ENCODE measurements at regions not wholly inside any gene's neighbourhood (a gene's known extent, or its start where the extent isn't known, plus 50 kb on each side); places are given as distances from the start of the nearest gene placed in this dataset.

DNA sequence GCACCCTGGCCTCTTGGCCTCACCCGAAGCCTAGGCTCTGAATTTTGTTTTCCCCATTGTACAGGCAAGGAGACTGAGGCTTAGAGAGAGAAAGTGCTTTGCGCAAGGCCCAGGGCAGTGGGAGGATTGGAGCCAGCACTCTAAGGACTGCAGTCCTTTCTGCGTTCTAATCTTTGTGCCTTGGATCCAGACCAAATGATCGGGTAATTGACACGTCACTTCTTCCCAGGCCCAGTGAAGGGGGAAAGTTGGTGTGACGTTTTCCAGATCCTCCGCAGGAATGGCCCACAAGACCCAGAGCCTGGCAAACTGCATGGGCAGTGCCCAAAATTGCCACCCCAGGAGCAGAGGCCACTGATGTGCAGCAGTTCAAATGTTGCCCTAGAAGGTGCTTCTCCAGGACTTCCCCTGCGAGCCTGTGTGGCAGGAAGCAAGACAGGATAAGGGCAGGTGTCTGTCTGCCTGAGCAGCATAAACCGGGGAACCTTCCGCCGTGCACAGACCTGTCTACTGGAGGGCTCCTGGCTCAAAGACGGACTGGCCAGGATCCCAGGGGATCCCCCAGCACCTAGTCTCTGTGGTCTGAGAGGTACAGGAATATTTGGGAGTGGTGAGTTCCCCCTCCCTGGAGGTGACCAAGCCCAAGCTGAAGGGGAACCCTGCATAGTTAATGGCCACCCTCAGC is 194.5 kb upstream of the TLE3 start:
- TF ChIP-seq ZNF282 (CRISPR knock-in tag; IDR thresholded peaks at IDR 0.05) = no peak
- no peak for TF ChIP-seq FOXK2 (conservative IDR thresholded peaks at IDR 0.05 in 1 of 2, IDR thresholded peaks at IDR 0.05 in 1 of 2; ENCODE audit: low read depth in 2 of 2)
- TF ChIP-seq POLR2A (conservative IDR thresholded peaks at IDR 0.05) = no peak
- no peak for TF ChIP-seq RCOR1 (IDR thresholded peaks at IDR 0.05; ENCODE audit: borderline replicate concordance in 1 of 2, low read depth in 2 of 2, low read length in 2 of 2)
- TF ChIP-seq, protein P1, sequence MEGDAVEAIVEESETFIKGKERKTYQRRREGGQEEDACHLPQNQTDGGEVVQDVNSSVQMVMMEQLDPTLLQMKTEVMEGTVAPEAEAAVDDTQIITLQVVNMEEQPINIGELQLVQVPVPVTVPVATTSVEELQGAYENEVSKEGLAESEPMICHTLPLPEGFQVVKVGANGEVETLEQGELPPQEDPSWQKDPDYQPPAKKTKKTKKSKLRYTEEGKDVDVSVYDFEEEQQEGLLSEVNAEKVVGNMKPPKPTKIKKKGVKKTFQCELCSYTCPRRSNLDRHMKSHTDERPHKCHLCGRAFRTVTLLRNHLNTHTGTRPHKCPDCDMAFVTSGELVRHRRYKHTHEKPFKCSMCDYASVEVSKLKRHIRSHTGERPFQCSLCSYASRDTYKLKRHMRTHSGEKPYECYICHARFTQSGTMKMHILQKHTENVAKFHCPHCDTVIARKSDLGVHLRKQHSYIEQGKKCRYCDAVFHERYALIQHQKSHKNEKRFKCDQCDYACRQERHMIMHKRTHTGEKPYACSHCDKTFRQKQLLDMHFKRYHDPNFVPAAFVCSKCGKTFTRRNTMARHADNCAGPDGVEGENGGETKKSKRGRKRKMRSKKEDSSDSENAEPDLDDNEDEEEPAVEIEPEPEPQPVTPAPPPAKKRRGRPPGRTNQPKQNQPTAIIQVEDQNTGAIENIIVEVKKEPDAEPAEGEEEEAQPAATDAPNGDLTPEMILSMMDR (IDR thresholded peaks at IDR 0.05 in 2 of 3, conservative IDR thresholded peaks at IDR 0.05 in 1 of 3; ENCODE audit: insufficient read depth in 2 of 3, low read depth in 1 of 3, low read length in 3 of 3) = no peak
- no peak for TF ChIP-seq TCF7L2 (IDR thresholded peaks at IDR 0.05; ENCODE audit: low read depth, low read length)
- no peak for TF ChIP-seq CBX8 (IDR thresholded peaks at IDR 0.05; ENCODE audit: borderline replicate concordance, extremely low read depth, low read depth, low read length, poor library complexity, severe bottlenecking)
- TF ChIP-seq ZKSCAN1 (IDR thresholded peaks at IDR 0.05; ENCODE audit: low read depth, low read length) = no peak
- TF ChIP-seq, protein P2, sequence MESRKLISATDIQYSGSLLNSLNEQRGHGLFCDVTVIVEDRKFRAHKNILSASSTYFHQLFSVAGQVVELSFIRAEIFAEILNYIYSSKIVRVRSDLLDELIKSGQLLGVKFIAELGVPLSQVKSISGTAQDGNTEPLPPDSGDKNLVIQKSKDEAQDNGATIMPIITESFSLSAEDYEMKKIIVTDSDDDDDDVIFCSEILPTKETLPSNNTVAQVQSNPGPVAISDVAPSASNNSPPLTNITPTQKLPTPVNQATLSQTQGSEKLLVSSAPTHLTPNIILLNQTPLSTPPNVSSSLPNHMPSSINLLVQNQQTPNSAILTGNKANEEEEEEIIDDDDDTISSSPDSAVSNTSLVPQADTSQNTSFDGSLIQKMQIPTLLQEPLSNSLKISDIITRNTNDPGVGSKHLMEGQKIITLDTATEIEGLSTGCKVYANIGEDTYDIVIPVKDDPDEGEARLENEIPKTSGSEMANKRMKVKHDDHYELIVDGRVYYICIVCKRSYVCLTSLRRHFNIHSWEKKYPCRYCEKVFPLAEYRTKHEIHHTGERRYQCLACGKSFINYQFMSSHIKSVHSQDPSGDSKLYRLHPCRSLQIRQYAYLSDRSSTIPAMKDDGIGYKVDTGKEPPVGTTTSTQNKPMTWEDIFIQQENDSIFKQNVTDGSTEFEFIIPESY (CRISPR knock-in tag; IDR thresholded peaks at IDR 0.05) = no peak
- TF ChIP-seq ZNF785 (CRISPR knock-in tag; IDR thresholded peaks at IDR 0.05) = no peak
- no peak for TF ChIP-seq HDGF (IDR thresholded peaks at IDR 0.05)
- no peak for TF ChIP-seq ARHGAP35 (IDR thresholded peaks at IDR 0.05; ENCODE audit: partially characterized antibody)
- no peak for TF ChIP-seq C11orf30 (IDR thresholded peaks at IDR 0.05; ENCODE audit: low read depth)
